GM12878 (cell line): ENCODE measurements at regions not wholly inside any gene's neighbourhood (a gene's known extent, or its start where the extent isn't known, plus 50 kb on each side); places are given as distances from the start of the nearest gene placed in this dataset.
A peak's percentile ranks its signal among the peaks of the same experiment; 100 is the strongest.

Source experiments
- ATAC-seq: fragments of 200-7000 bp; cut with Tn5 transposase; 3 replicates; pipeline ENCODE4 v1.9.1; 2020; ENCODE audit warnings: mild to moderate bottlenecking, moderate library complexity
- BruUV-seq: library from RNA; stranded (reverse); fragments of 400-500 nt; replicated peaks from 2 replicates; lab custom pipeline; 2021; lab: Mats Ljungman, UMichigan
- CTCF ChIA-PET: fragments of 300-600 bp; sonication (Branson Sonifier 250); formaldehyde crosslinking; extraction: SDS; loops from one replicate; lab custom pipeline; 2021; ENCODE audit warnings: inconsistent platforms; lab: Yijun Ruan, JAX
- POLR2A ChIA-PET: fragments of 350-600 bp; formaldehyde crosslinking; extraction: SDS; loops from one replicate; lab custom pipeline; 2021; ENCODE audit warnings: inconsistent platforms; lab: Charles Lee
- RAD21 ChIA-PET: fragments of 300-600 bp; sonication (Branson Sonifier 250); formaldehyde crosslinking; loops from one replicate; lab custom pipeline; 2023; ENCODE audit warnings: antibody characterized with exemption; ENCODE audit not compliant: unreplicated experiment; lab: Charles Lee
- SMC1A ChIA-PET: fragments of 300-600 bp; sonication (Branson Sonifier 250); formaldehyde crosslinking; loops from one replicate; lab custom pipeline; 2023; ENCODE audit not compliant: unreplicated experiment, uncharacterized antibody; lab: Charles Lee
- DNase-seq: peaks from one replicate; pipeline ENCODE4 v3.0.0-alpha.2; 2011; ENCODE audit warnings: low read depth, low spot score
- FAIRE-seq: peaks from 3 replicates; lab custom pipeline; 2011; peaks lifted over from hg19 to GRCh38; lab: Jason Lieb, UNC
- H2AFZ ChIP-seq: 2 replicates; pipeline ENCODE4 v1.6.0; 2011; ENCODE audit warnings: low read depth, low read length, control low read depth; ENCODE audit not compliant: control insufficient read depth
- H3K27ac ChIP-seq: 2 replicates; pipeline ENCODE4 v1.5.1; 2011; ENCODE audit warnings: control low read depth; ENCODE audit not compliant: control insufficient read depth, insufficient read depth
- H3K27me3 ChIP-seq, 2 experiments: replicated peaks in 1 of 2; 2 replicates each; pipeline versions ENCODE4 v1.6.0 to v1.6.1; 2011; ENCODE audit warnings: low read length in 1 of 2; ENCODE audit not compliant: control insufficient read depth in 2 of 2, insufficient read depth in 2 of 2
- H3K36me3 ChIP-seq, 2 experiments: 2 replicates each; pipeline ENCODE4 v1.5.1; 2011; ENCODE audit warnings: low read length in 1 of 2; ENCODE audit not compliant: control insufficient read depth in 2 of 2, insufficient read depth in 2 of 2
- H3K4me1 ChIP-seq: 2 replicates; pipeline ENCODE4 v1.6.1; 2011; ENCODE audit warnings: mild to moderate bottlenecking, low read length, moderate library complexity, mixed read lengths; ENCODE audit not compliant: control insufficient read depth, insufficient read depth
- H3K4me2 ChIP-seq: 2 replicates; pipeline ENCODE4 v1.6.0; 2011; ENCODE audit warnings: control low read depth; ENCODE audit not compliant: control insufficient read depth, insufficient read depth
- H3K4me3 ChIP-seq: fragments of 200-600 bp; sonication (generic); 2 replicates; pipeline ENCODE4 v1.5.1; 2016
- H3K79me2 ChIP-seq: 2 replicates; pipeline ENCODE4 v1.6.0; 2011; ENCODE audit warnings: low read length; ENCODE audit not compliant: control insufficient read depth, insufficient read depth
- H3K9ac ChIP-seq: 2 replicates; pipeline ENCODE4 v1.8.0; 2011; ENCODE audit warnings: low read length, control low read depth, mixed read lengths; ENCODE audit not compliant: control insufficient read depth, insufficient read depth
- H3K9me3 ChIP-seq: replicated peaks from 3 replicates; pipeline ENCODE4 v1.5.1; 2011; ENCODE audit warnings: mild to moderate bottlenecking, low read length; ENCODE audit not compliant: control insufficient read depth, insufficient read depth
- H4K20me1 ChIP-seq: 2 replicates; pipeline ENCODE4 v1.6.0; 2011; ENCODE audit not compliant: control insufficient read depth, insufficient read depth
- EED ChIP-seq: sonication (generic); IDR thresholded peaks from 2 replicates; pipeline ENCODE4 v1.6.1; 2016; ENCODE audit warnings: antibody characterized with exemption, low read depth
- ELK1 ChIP-seq: IDR thresholded peaks from 2 replicates; pipeline ENCODE4 v1.6.1; 2012; ENCODE audit warnings: low read depth, low read length, improper control_type of control experiment
- HDAC6 ChIP-seq: fragments of 200-600 bp; sonication (generic); IDR thresholded peaks from one replicate; pipeline ENCODE4 v1.8.0; 2017; ENCODE audit warnings: antibody characterized with exemption; ENCODE audit not compliant: unreplicated experiment
- PRDM15 ChIP-seq: fragments of 450-650 bp; formaldehyde crosslinking; IDR thresholded peaks from 2 replicates; pipeline ENCODE4 v1.4.0; 2020; ENCODE audit warnings: mild to moderate bottlenecking, moderate library complexity
- RFX5 ChIP-seq: IDR thresholded peaks from 2 replicates; pipeline ENCODE4 v1.6.1; 2011; ENCODE audit warnings: low read depth, low read length, improper control_type of control experiment
- SMAD5 ChIP-seq: IDR thresholded peaks from 2 replicates; pipeline ENCODE4 v1.6.1; 2016; ENCODE audit warnings: antibody characterized with exemption, low read depth
- SP1 ChIP-seq: IDR thresholded peaks from one replicate; pipeline ENCODE4 v1.6.1; 2011; ENCODE audit warnings: low read depth, low read length
- SPI1 ChIP-seq: IDR thresholded peaks from 2 replicates; pipeline ENCODE4 v1.6.1; 2011; ENCODE audit warnings: low read depth, mild to moderate bottlenecking, low read length, moderate library complexity, borderline replicate concordance; ENCODE audit not compliant: insufficient read depth
- SREBF1 ChIP-seq: IDR thresholded peaks from 2 replicates; pipeline ENCODE4 v1.6.1; 2012; ENCODE audit warnings: mild to moderate bottlenecking, low read length
- ZBTB4 ChIP-seq: fragments of 450-650 bp; formaldehyde crosslinking; IDR thresholded peaks from 2 replicates; pipeline ENCODE4 v1.4.0; 2022; ENCODE audit warnings: mild to moderate bottlenecking, moderate library complexity
- WGBS: methylation state at CpG from one replicate; pipeline ENCODE4 v1.1.6; 2016; ENCODE audit warnings: low lambda C conversion rate; ENCODE audit not compliant: insufficient replicate concordance, insufficient coverage; ENCODE audit errors: missing lambda C conversion rate; 5-methylcytosine and 5-hydroxymethylcytosine counted together
- in situ Hi-C: fragments of 300-500 bp; cut with MboI; formaldehyde crosslinking; loops from 9 replicates; pipeline ENCODE4 v1.14.3; 2018; ENCODE audit warnings: mixed read lengths
- intact Hi-C: fragments of 100-400 bp; cut with micrococcal nuclease; formaldehyde crosslinking; loops from one replicate; pipeline ENCODE4 v1.14.2; 2022; ENCODE audit not compliant: unreplicated experiment

- DNase-seq (no peak), ATAC-seq (no peak), FAIRE-seq (no peak)
- Histone ChIP-seq H3K36me3 (no peaks in the 10 kb centered on the region), H2AFZ (no peak overlapping the region), H3K27me3 (no peaks in the 10 kb centered on the region), H3K4me1 (no peaks in the 10 kb centered on the region), H3K4me2 (no peak overlapping the region), H3K4me3 (no peak overlapping the region), H3K9me3 (no peaks in the 10 kb centered on the region), H3K27ac (no peak overlapping the region), H4K20me1 (no peaks in the 10 kb centered on the region), H3K79me2 (no peaks in the 10 kb centered on the region), H3K9ac (no peak overlapping the region)
- WGBS, result 0% methylated on average over 1 of the region's 1 CpG
- ChIA-PET SMC1A (no interaction called here), CTCF (interaction anchor here (0.6 to 0.7 kb wide), 2 partner anchors 25 to 370 kb away, joined by 3 read pairs; no protein-coding TSS in a partner anchor), POLR2A (interaction anchor here (0.6 kb wide), 1 partner anchor 401 kb away, joined by 3 read pairs; no protein-coding TSS in a partner anchor), RAD21 (no interaction called here)
- intact Hi-C loops, result no loop called here
- TF ChIP-seq SPI1, result 0 out of 2 replicates have a peak, but pooled peaks have one; percentile 9
- no peak for TF ChIP-seq ELK1
- in situ Hi-C loops, result no loop called here
- BruUV-seq, result no TSS peak
Observed at GRCh38 chr6:4303638-4304037, 168.3 kb upstream of the ECI2 start.

DNA sequence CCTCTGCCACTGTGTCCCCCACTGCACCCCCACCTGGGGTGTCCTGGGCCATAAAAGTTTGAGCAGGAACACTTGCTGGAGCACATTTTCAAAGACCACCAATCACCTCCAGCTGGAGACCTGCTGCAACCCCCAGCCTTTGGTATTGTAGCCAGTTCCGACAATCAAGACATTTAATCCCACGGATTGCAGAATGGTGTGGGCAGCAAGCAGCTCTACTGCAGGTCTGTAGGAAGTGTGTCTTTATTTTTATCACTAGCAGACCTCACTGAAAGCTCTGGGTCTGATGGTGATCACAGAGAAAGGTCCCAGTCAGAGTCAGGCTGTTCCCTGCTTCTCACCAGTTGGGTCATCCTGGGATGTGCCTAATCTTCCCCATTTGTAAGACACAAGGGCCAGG lies 167.1 kb upstream of the ECI2 start:
- no peaks in the 10 kb centered on the region for H3K4me1 ChIP-seq
- H3K9ac ChIP-seq, result no peak overlapping the region
- ChIA-PET POLR2A (no interaction called here), RAD21 (no interaction called here), SMC1A (no interaction called here), CTCF (interaction anchor here (0.6 kb wide), 1 partner anchor 1129 kb away, joined by 3 read pairs; no protein-coding TSS in a partner anchor)
- no peaks in the 10 kb centered on the region; the same call in 2 of the 3 replicates for H3K9me3 ChIP-seq
- H4K20me1 ChIP-seq, result no peaks in the 10 kb centered on the region
- ATAC-seq, result no peak
- no peaks in the 10 kb centered on the region for H3K79me2 ChIP-seq
- no peak overlapping the region for H3K4me2 ChIP-seq
- intact Hi-C loops, result no loop called here
- no peaks in the 10 kb centered on the region for H3K36me3 ChIP-seq
- H2AFZ ChIP-seq, result no peak overlapping the region
- H3K27me3 ChIP-seq, result no peaks in the 10 kb centered on the region
- FAIRE-seq, result no peak
- no TSS peak for BruUV-seq
- H3K4me3 ChIP-seq, result no peak overlapping the region
- DNase-seq, result no peak
- in situ Hi-C loops, result no loop called here
- 63% methylated on average over 2 of the region's 2 CpGs for WGBS
- no peak overlapping the region for H3K27ac ChIP-seq
- TF ChIP-seq RFX5, result no peak
- no peak for TF ChIP-seq SREBF1
- no peak for TF ChIP-seq SP1
- no peak for TF ChIP-seq ZBTB4 (CRISPR knock-in tag)
- TF ChIP-seq PRDM15 (CRISPR knock-in tag), result no peak
- no peak for TF ChIP-seq SMAD5
- no peak for TF ChIP-seq HDAC6
- no peak for TF ChIP-seq EED
- TF ChIP-seq SPI1, result no peak
